ENCODE measurements at regions not wholly inside any gene's neighbourhood (a gene's known extent, or its start where the extent isn't known, plus 50 kb on each side); places are given as distances from the start of the nearest gene placed in this dataset.

GRCh38 chr4:179278647-179279046 lies 1836.4 kb upstream of the AGA start:
- Histone ChIP-seq H3K9ac (ENCODE audit: insufficient read depth, low read depth, low read length) (no peak overlapping the region), H4K20me1 (ENCODE audit: insufficient read depth, low read length) (no peaks in the 10 kb centered on the region), H3K27me3 (ENCODE audit: control insufficient read depth in 1 of 2, insufficient read depth in 2 of 2, low read length in 2 of 2) (no peaks in the 10 kb centered on the region; a peak in 1 of 5 replicates), H3K4me3 (replicated peaks in 1 of 3; ENCODE audit: insufficient read depth in 1 of 3, low read depth in 2 of 3, low read length in 3 of 3) (no peak overlapping the region), H3K79me2 (ENCODE audit: insufficient read depth, low read length) (no peaks in the 10 kb centered on the region), H3K4me1 (ENCODE audit: insufficient read depth, low read length) (no peaks in the 10 kb centered on the region), H3K27ac (ENCODE audit: extremely low read length, insufficient read depth, low read length) (no peak overlapping the region), H3K4me2 (ENCODE audit: low read depth, low read length) (no peak overlapping the region), H3K36me3 (replicated peaks in 1 of 2; ENCODE audit: control insufficient read depth in 1 of 2, insufficient read depth in 2 of 2, low read length in 2 of 2) (no peaks in the 10 kb centered on the region), H3K9me3 (ENCODE audit: low read length) (peaks cover 35% of the 10 kb centered on the region), H2AFZ (ENCODE audit: low read length) (no peak overlapping the region)
- 0% methylated on average over 2 of the region's 2 CpGs for WGBS (ENCODE audit: low lambda C conversion rate)
- ATAC-seq (no peak), FAIRE-seq (no peak), DNase-seq (ENCODE audit: low spot score) (no peak)
- ChIA-PET CTCF (ENCODE audit: low intra/inter-chr PET ratio, low total read pairs) (no interaction called here), POLR2A (no interaction called here)
- no TSS peak for BruUV-seq (replicated peaks)
- no peak for TF ChIP-seq MED8 (CRISPR knock-in tag; IDR thresholded peaks at IDR 0.05; ENCODE audit: insufficient replicate concordance)
- no peak for TF ChIP-seq HOXD1 (CRISPR knock-in tag; IDR thresholded peaks at IDR 0.05)
- TF ChIP-seq SRY (CRISPR knock-in tag; IDR thresholded peaks at IDR 0.05) = no peak
- no peak for TF ChIP-seq KDM1A (CRISPR knock-in tag; IDR thresholded peaks at IDR 0.05)
- no peak for TF ChIP-seq ZNF354B (CRISPR knock-in tag; IDR thresholded peaks at IDR 0.05)
- TF ChIP-seq ZNF510 (CRISPR knock-in tag; IDR thresholded peaks at IDR 0.05; ENCODE audit: low read depth) = no peak
- no peak for TF ChIP-seq ZBTB7B (CRISPR knock-in tag; IDR thresholded peaks at IDR 0.05)
- TF ChIP-seq, protein P1, sequence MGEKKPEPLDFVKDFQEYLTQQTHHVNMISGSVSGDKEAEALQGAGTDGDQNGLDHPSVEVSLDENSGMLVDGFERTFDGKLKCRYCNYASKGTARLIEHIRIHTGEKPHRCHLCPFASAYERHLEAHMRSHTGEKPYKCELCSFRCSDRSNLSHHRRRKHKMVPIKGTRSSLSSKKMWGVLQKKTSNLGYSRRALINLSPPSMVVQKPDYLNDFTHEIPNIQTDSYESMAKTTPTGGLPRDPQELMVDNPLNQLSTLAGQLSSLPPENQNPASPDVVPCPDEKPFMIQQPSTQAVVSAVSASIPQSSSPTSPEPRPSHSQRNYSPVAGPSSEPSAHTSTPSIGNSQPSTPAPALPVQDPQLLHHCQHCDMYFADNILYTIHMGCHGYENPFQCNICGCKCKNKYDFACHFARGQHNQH (CRISPR knock-in tag; IDR thresholded peaks at IDR 0.05) = no peak
- TF ChIP-seq CREB1 (IDR thresholded peaks at IDR 0.05) = no peak
- TF ChIP-seq CREB1 (CRISPR knock-in tag; IDR thresholded peaks at IDR 0.05) = no peak
- TF ChIP-seq ZBTB38 (CRISPR knock-in tag; IDR thresholded peaks at IDR 0.05) = no peak
- intact Hi-C loops (cut with micrococcal nuclease; ENCODE audit: unreplicated experiment) (no loop called here), in situ Hi-C loops (cut with HindIII; ENCODE audit: extremely low pct_ligation_motif_present, low pct_unique_long_range_greater_than_20kb) (no loop called here)

All from HepG2 (cell line).